SK-N-SH (cell line): ENCODE measurements at regions not wholly inside any gene's neighbourhood (a gene's known extent, or its start where the extent isn't known, plus 50 kb on each side); places are given as distances from the start of the nearest gene placed in this dataset.

Source experiments
- CTCF ChIA-PET: fragments of 300-600, 350-600 bp; formaldehyde crosslinking; extraction: SDS; loops from one replicate; lab custom pipeline; 2021; lab: Yijun Ruan, JAX
- POLR2A ChIA-PET: fragments of 350-600 bp; sonication (Branson Sonifier 250); formaldehyde crosslinking; extraction: SDS; loops from one replicate; lab custom pipeline; 2020; ENCODE audit warnings: antibody characterized with exemption, inconsistent platforms; lab: Yijun Ruan, JAX
- DNase-seq: peaks from one replicate; pipeline ENCODE4 v3.0.0; 2012
- H2AFZ ChIP-seq: fragments of 200-600 bp; sonication (generic); 2 replicates; pipeline ENCODE4 v1.8.1; 2016; ENCODE audit warnings: antibody characterized with exemption, mild to moderate bottlenecking, low read depth
- H3F3A ChIP-seq: fragments of 200-600 bp; sonication (generic); replicated peaks from 2 replicates; pipeline ENCODE3; 2016; ENCODE audit warnings: antibody characterized with exemption, mild to moderate bottlenecking; ENCODE audit not compliant: insufficient read depth
- H3K27ac ChIP-seq, 2 experiments: fragments of 200-500 bp in 1 of 2; fragments of 200-600 bp in 1 of 2; sonication (Bioruptor generic) in 1 of 2; sonication (generic), shearing (Covaris generic) in 1 of 2; 2 replicates each; pipeline versions ENCODE4 v1.5.1 to v1.6.1; 2014 to 2016; ENCODE audit warnings: low read depth in 2 of 2, inconsistent platforms in 1 of 2, low read length in 1 of 2, mild to moderate bottlenecking in 1 of 2, mixed read lengths in 1 of 2
- H3K27me3 ChIP-seq: fragments of 200-600 bp; sonication (generic), shearing (Covaris generic); 2 replicates; pipeline ENCODE4 v1.6.1; 2016; ENCODE audit warnings: mixed run types; ENCODE audit not compliant: insufficient read depth
- H3K36me3 ChIP-seq, 2 experiments: fragments of 200-500 bp in 1 of 2; fragments of 200-600 bp in 1 of 2; sonication (Bioruptor generic) in 1 of 2; sonication (generic) in 1 of 2; replicated peaks in 1 of 2; 2 replicates each; pipeline versions ENCODE3 to v1.5.1; 2014 to 2016; ENCODE audit warnings: low read length in 1 of 2, mild to moderate bottlenecking in 1 of 2; ENCODE audit not compliant: insufficient read depth in 2 of 2, control insufficient read depth in 1 of 2
- H3K4me1 ChIP-seq, 2 experiments: fragments of 200-500 bp in 1 of 2; fragments of 200-600 bp in 1 of 2; sonication (Bioruptor generic) in 1 of 2; sonication (generic), shearing (Covaris generic) in 1 of 2; 2 replicates each; pipeline versions ENCODE4 v1.5.1 to v1.6.1; 2014 to 2016; ENCODE audit warnings: low read depth in 1 of 2, low read length in 1 of 2, mixed run types in 1 of 2; ENCODE audit not compliant: insufficient read depth in 2 of 2, control insufficient read depth in 1 of 2
- H3K4me2 ChIP-seq: fragments of 200-600 bp; sonication (generic), shearing (Covaris generic); 2 replicates; pipeline ENCODE4 v1.6.1; 2017; ENCODE audit warnings: mixed run types
- H3K4me3 ChIP-seq, 2 experiments: fragments of 200-500 bp in 1 of 2; fragments of 200-600 bp in 1 of 2; sonication (Bioruptor generic) in 1 of 2; sonication (generic), shearing (Covaris generic) in 1 of 2; 2 replicates each; pipeline versions ENCODE4 v1.5.1 to v1.8.1; 2014 to 2016; ENCODE audit warnings: low read depth in 2 of 2, inconsistent platforms in 1 of 2, low read length in 1 of 2, mild to moderate bottlenecking in 1 of 2, mixed read lengths in 1 of 2, moderate library complexity in 1 of 2
- H3K79me2 ChIP-seq: fragments of 200-600 bp; sonication (generic); 2 replicates; pipeline ENCODE4 v1.8.1; 2017; ENCODE audit warnings: mild to moderate bottlenecking; ENCODE audit not compliant: insufficient read depth
- H3K9ac ChIP-seq: fragments of 200-600 bp; sonication (generic); 2 replicates; pipeline ENCODE4 v1.6.1; 2017; ENCODE audit warnings: mixed run types
- H3K9me2 ChIP-seq: fragments of 200-600 bp; sonication (generic); 2 replicates; pipeline ENCODE4 v1.6.1; 2017; ENCODE audit warnings: mixed run types
- H3K9me3 ChIP-seq: fragments of 200-600 bp; sonication (generic); 2 replicates; pipeline ENCODE4 v1.6.1; 2017; ENCODE audit warnings: mixed run types, mild to moderate bottlenecking, moderate library complexity
- H4K20me1 ChIP-seq: fragments of 200-600 bp; sonication (generic); 2 replicates; pipeline ENCODE4 v1.6.1; 2017; ENCODE audit warnings: mild to moderate bottlenecking, mixed run types; ENCODE audit not compliant: insufficient read depth
- CHD2 ChIP-seq: fragments of 150-350 bp; IDR thresholded peaks from 2 replicates; pipeline ENCODE4 v1.6.1; 2018; ENCODE audit warnings: low read length; ENCODE audit not compliant: partially characterized antibody
- EZH2phosphoT487 ChIP-seq: fragments of 200-600 bp; sonication (generic); IDR thresholded peaks from 2 replicates; pipeline ENCODE4 v1.6.1; 2017; ENCODE audit warnings: low read depth, mixed run types, mild to moderate bottlenecking, antibody characterized with exemption, moderate library complexity, borderline replicate concordance
- FOXM1 ChIP-seq: IDR thresholded peaks from 2 replicates; pipeline ENCODE4 v1.4.0; 2012; ENCODE audit warnings: low read depth, mild to moderate bottlenecking
- GABPA ChIP-seq: IDR thresholded peaks from 2 replicates; pipeline ENCODE4 v1.4.0; 2012; ENCODE audit warnings: low read depth, mild to moderate bottlenecking
- IRF3 ChIP-seq: fragments of 150-350 bp; IDR thresholded peaks from 2 replicates; pipeline ENCODE4 v1.6.1; 2016; ENCODE audit warnings: mild to moderate bottlenecking, low read depth, low read length
- JUND ChIP-seq: IDR thresholded peaks from 2 replicates; pipeline ENCODE4 v1.4.0; 2012
- MAX ChIP-seq: IDR thresholded peaks from 2 replicates; pipeline ENCODE4 v1.4.0; 2012; ENCODE audit warnings: low read depth
- NFIC ChIP-seq: IDR thresholded peaks from 2 replicates; pipeline ENCODE4 v1.4.0; 2012; ENCODE audit warnings: borderline replicate concordance
- PBX3 ChIP-seq: IDR thresholded peaks from 2 replicates; pipeline ENCODE4; 2012
- RCOR1 ChIP-seq: fragments of 150-350 bp; IDR thresholded peaks from 2 replicates; pipeline ENCODE4 v1.6.1; 2017; ENCODE audit warnings: antibody characterized with exemption, low read length
- RXRA ChIP-seq: IDR thresholded peaks from 2 replicates; pipeline ENCODE4 v1.4.0; 2012; ENCODE audit warnings: low read depth, mild to moderate bottlenecking, borderline replicate concordance
- SMC3 ChIP-seq: IDR thresholded peaks from 2 replicates; pipeline ENCODE4 v1.6.1; 2012; ENCODE audit warnings: low read depth, low read length, improper control_type of control experiment
- TAF1 ChIP-seq: IDR thresholded peaks from 2 replicates; pipeline ENCODE4 v1.6.1; 2012; ENCODE audit warnings: low read depth, mild to moderate bottlenecking, low read length, moderate library complexity, borderline replicate concordance
- TCF12 ChIP-seq: IDR thresholded peaks from 2 replicates; pipeline ENCODE4 v1.4.0; 2012
- TEAD4 ChIP-seq: IDR thresholded peaks from 2 replicates; pipeline ENCODE4 v1.4.0; 2012; ENCODE audit warnings: mild to moderate bottlenecking, borderline replicate concordance; ENCODE audit not compliant: insufficient read depth
- YY1 ChIP-seq: IDR thresholded peaks from 2 replicates; pipeline ENCODE4 v1.4.0; 2012; ENCODE audit warnings: low read depth, mild to moderate bottlenecking
- WGBS: methylation state at CpG from one replicate; pipeline ENCODE4 v1.1.6; 2017; ENCODE audit warnings: low lambda C conversion rate; 5-methylcytosine and 5-hydroxymethylcytosine counted together

- H3K4me1 ChIP-seq: no peaks in the 10 kb centered on the region
- no peaks in the 10 kb centered on the region for H3K9me2 ChIP-seq
- WGBS: 56% methylated on average over 5 of the region's 16 CpGs
- DNase-seq: peak; percentile 2
- no peaks in the 10 kb centered on the region for H3K9me3 ChIP-seq
- H3F3A ChIP-seq: no peaks in the 10 kb centered on the region
- no peaks in the 10 kb centered on the region for H4K20me1 ChIP-seq
- H3K27ac ChIP-seq: no peak overlapping the region
- no peaks in the 10 kb centered on the region for H3K36me3 ChIP-seq
- no peaks in the 10 kb centered on the region for H3K27me3 ChIP-seq
- ChIA-PET POLR2A (no interaction called here), CTCF (no interaction called here)
- no peak overlapping the region for H3K4me2 ChIP-seq
- TF ChIP-seq IRF3 (no peak), JUND (no peak), CHD2 (no peak), FOXM1 (no peak)
- H2AFZ ChIP-seq: no peak overlapping the region
- H3K4me3 ChIP-seq: no peak overlapping the region
- H3K79me2 ChIP-seq: no peaks in the 10 kb centered on the region
- no peak overlapping the region for H3K9ac ChIP-seq
Observed at GRCh38 chr1:4055294-4055967, 155.4 kb upstream of the C1orf174 start.

GRCh38 chr1:4056422-4056821 is 156.3 kb upstream of the C1orf174 start:
- Histone ChIP-seq H3K79me2 (no peaks in the 10 kb centered on the region), H3K9me2 (no peaks in the 10 kb centered on the region)
- no peak for TF ChIP-seq TEAD4
- TF ChIP-seq YY1: no peak
- TF ChIP-seq GABPA: no peak
- TF ChIP-seq EZH2phosphoT487: no peak
- no peak for TF ChIP-seq MAX
- TF ChIP-seq SMC3: no peak
- no peak for TF ChIP-seq RXRA
- no peak for TF ChIP-seq NFIC
- TF ChIP-seq RCOR1: no peak
- no peak for TF ChIP-seq TAF1
- no peak for TF ChIP-seq CHD2
- TF ChIP-seq TCF12: no peak
- TF ChIP-seq PBX3: no peak
- TF ChIP-seq, all 33 proteins: peak for 0
- no peak for DNase-seq
- H3K9me3 ChIP-seq: no peaks in the 10 kb centered on the region
- no peaks in the 10 kb centered on the region for H3K4me1 ChIP-seq
- POLR2A ChIA-PET: no interaction called here
- no peak overlapping the region for H3K4me3 ChIP-seq
- 54% methylated on average over 4 of the region's 9 CpGs for WGBS
- CTCF ChIA-PET: no interaction called here
- no peak overlapping the region for H3K4me2 ChIP-seq
- no peak overlapping the region for H3K27ac ChIP-seq
- no peaks in the 10 kb centered on the region for H3F3A ChIP-seq
- H3K36me3 ChIP-seq: no peaks in the 10 kb centered on the region
- H3K27me3 ChIP-seq: no peaks in the 10 kb centered on the region
- no peak overlapping the region for H3K9ac ChIP-seq
- H4K20me1 ChIP-seq: no peaks in the 10 kb centered on the region
- no peak overlapping the region for H2AFZ ChIP-seq
